T-cell (primary cell): ENCODE measurements at regions not wholly inside any gene's neighbourhood (a gene's known extent, or its start where the extent isn't known, plus 50 kb on each side); places are given as distances from the start of the nearest gene placed in this dataset.

Source experiments
- ATAC-seq, 4 experiments: fragments of 200-7000 bp in 3 of 4; fragments of 150-1000 bp in 1 of 4; cut with Tn5 transposase; replicated peaks in 1 of 4; 1 replicate in 3 of 4; 2 replicates in 1 of 4; pipeline ENCODE4 v1.10.0; 2021; ENCODE audit warnings: moderate library complexity in 3 of 4, mild to moderate bottlenecking in 2 of 4, moderate number of reproducible peaks in 1 of 4
- CTCF ChIA-PET, 2 donors: fragments of 300-600 bp; sonication (Branson Sonifier 250); formaldehyde crosslinking; loops; one replicate each; lab custom pipeline; 2022; ENCODE audit warnings: antibody characterized with exemption in 2 of 2; lab: Charles Lee
- POLR2A ChIA-PET, 2 donors: fragments of 300-600 bp; sonication (Branson Sonifier 250); formaldehyde crosslinking; loops; one replicate each; lab custom pipeline; 2022; ENCODE audit warnings: antibody characterized with exemption in 2 of 2; lab: Charles Lee
- DNase-seq, 35 experiments: peaks; one replicate each; pipeline versions ENCODE4 v3.0.0 to v3.0.0-alpha.2; 2013 to 2023
- H3K27ac ChIP-seq: one replicate; pipeline ENCODE4 v1.5.1; 2013; ENCODE audit warnings: low read length
- H3K27me3 ChIP-seq, 2 experiments: replicated peaks in 1 of 2; 1 replicate in 1 of 2; 2 replicates in 1 of 2; pipeline versions ENCODE4 v1.6.1 to v1.7.0; 2013; ENCODE audit warnings: low read length in 1 of 2, mixed read lengths in 1 of 2; ENCODE audit not compliant: control insufficient read depth in 2 of 2, insufficient read depth in 2 of 2; ENCODE audit errors: extremely low read depth in 1 of 2
- H3K36me3 ChIP-seq, 2 donors: 1 replicate in 1 of 2; 2 replicates in 1 of 2; pipeline versions ENCODE4 v1.6.1 to v1.7.0; 2013; ENCODE audit warnings: low read length in 1 of 2; ENCODE audit not compliant: control insufficient read depth in 2 of 2, insufficient read depth in 1 of 2; ENCODE audit errors: extremely low read depth in 1 of 2
- H3K4me1 ChIP-seq, 2 experiments: 1 replicate in 1 of 2; 2 replicates in 1 of 2; pipeline versions ENCODE4 v1.6.1 to v1.7.0; 2013; ENCODE audit warnings: low read length in 2 of 2, mixed read lengths in 1 of 2; ENCODE audit not compliant: insufficient read depth in 2 of 2, control insufficient read depth in 1 of 2; ENCODE audit errors: extremely low read depth in 1 of 2
- H3K4me3 ChIP-seq, 2 donors: 1 replicate in 1 of 2; 2 replicates in 1 of 2; pipeline versions ENCODE4 v1.5.1 to v1.7.0; 2013; ENCODE audit warnings: mild to moderate bottlenecking in 2 of 2, low read length in 1 of 2, moderate library complexity in 1 of 2; ENCODE audit not compliant: control insufficient read depth in 1 of 2; ENCODE audit errors: extremely low read depth in 1 of 2
- H3K9me3 ChIP-seq: 2 replicates; pipeline ENCODE4 v1.7.0; 2013
- H3K27ac Mint-ChIP-seq, 2 donors: one replicate each; pipeline ENCODE4 v1.8.0; 2020 to 2021; ENCODE audit warnings: mild to moderate bottlenecking in 2 of 2, mixed read lengths in 2 of 2
- H3K27me3 Mint-ChIP-seq, 2 donors: one replicate each; pipeline ENCODE4 v1.8.0; 2021 to 2022; ENCODE audit warnings: mixed read lengths in 2 of 2
- H3K36me3 Mint-ChIP-seq: one replicate; pipeline ENCODE4 v1.8.0; 2021; ENCODE audit warnings: mixed read lengths
- H3K4me1 Mint-ChIP-seq, 3 donors: one replicate each; pipeline ENCODE4 v1.8.0; 2020 to 2022; ENCODE audit warnings: mixed read lengths in 3 of 3, mild to moderate bottlenecking in 1 of 3
- H3K4me3 Mint-ChIP-seq, 3 donors: one replicate each; pipeline ENCODE4 v1.8.0; 2020 to 2022; ENCODE audit warnings: mild to moderate bottlenecking in 3 of 3, mixed read lengths in 3 of 3, moderate library complexity in 3 of 3
- H3K9me3 Mint-ChIP-seq, 3 donors: one replicate each; pipeline ENCODE4 v1.8.0; 2020 to 2022; ENCODE audit warnings: mixed read lengths in 3 of 3
- WGBS: methylation state at CpG from one replicate; pipeline ENCODE4 v1.1.5; 2013; ENCODE audit warnings: missing lambda C conversion rate; ENCODE audit not compliant: insufficient coverage; 5-methylcytosine and 5-hydroxymethylcytosine counted together

DNA sequence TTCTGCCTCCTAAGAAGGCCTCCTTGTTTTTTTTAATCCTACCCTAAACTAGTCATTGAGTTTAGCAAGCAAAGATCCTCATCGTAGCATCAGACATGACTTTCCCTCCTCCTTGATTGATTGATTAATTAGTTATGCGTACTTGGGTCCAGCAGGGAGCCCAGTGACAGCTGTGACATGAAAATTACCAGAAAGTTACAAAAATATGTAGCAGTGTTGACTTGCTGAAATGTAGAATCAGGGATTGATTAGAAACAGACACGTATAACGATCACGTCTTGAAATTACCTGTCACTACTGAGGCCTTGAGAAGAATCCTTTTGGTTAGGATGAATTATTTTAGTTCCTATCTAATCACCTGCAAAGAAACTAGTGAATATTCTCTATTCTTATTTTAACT lies 167.4 kb upstream of the MPPED2 start:
- Mint-ChIP-seq H3K27ac (no peak overlapping the region), H3K27me3 (no peaks in the 10 kb centered on the region), H3K4me3 (no peak overlapping the region), H3K4me1 (no peaks in the 10 kb centered on the region), H3K9me3 (peaks cover 0 to 9% (median 4%) of the 10 kb centered on the region in 3 donors), H3K36me3 (no peaks in the 10 kb centered on the region)
- CTCF ChIA-PET = no interaction called here
- Histone ChIP-seq H3K27me3 (no peaks in the 10 kb centered on the region), H3K27ac (no peak overlapping the region), H3K4me3 (no peak overlapping the region), H3K9me3 (no peaks in the 10 kb centered on the region), H3K4me1 (no peaks in the 10 kb centered on the region), H3K36me3 (no peaks in the 10 kb centered on the region)
- POLR2A ChIA-PET = no interaction called here
- no peak for DNase-seq
- no peak for ATAC-seq
- WGBS = no CpG with 5 or more reads among the region's 5 CpGs

DNA sequence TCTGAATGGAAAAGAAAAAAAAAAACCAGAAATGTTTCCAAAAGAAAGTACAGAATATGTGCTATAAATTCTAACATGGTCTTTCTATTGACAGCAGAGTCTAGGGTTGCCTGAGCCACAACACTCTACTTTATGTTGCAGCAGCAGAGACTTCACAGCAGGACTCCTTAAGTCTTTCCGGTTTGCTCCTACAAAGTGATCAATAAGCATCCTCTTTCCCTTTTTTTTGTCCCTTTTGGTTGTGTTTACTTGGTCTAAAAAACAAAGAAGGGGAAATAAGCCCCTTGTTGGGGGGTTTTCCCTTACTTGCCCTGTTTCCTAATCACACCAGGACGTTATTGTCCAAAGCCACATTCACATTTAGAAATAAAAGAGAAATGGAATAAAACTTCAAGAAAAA lies 163.1 kb upstream of the MPPED2 start:
- Histone ChIP-seq H3K27me3 (no peaks in the 10 kb centered on the region), H3K4me3 (no peak overlapping the region), H3K36me3 (no peaks in the 10 kb centered on the region), H3K27ac (no peak overlapping the region), H3K4me1 (no peaks in the 10 kb centered on the region), H3K9me3 (no peaks in the 10 kb centered on the region)
- ChIA-PET CTCF (no interaction called here), POLR2A (no interaction called here)
- no peak for ATAC-seq
- Mint-ChIP-seq H3K27ac (no peak overlapping the region), H3K4me3 (no peak overlapping the region), H3K36me3 (no peaks in the 10 kb centered on the region), H3K4me1 (no peaks in the 10 kb centered on the region), H3K9me3 (peaks cover 0 to 8% (median 3%) of the 10 kb centered on the region in 3 donors), H3K27me3 (no peaks in the 10 kb centered on the region)
- no peak for DNase-seq
- no CpG with 5 or more reads among the region's 2 CpGs for WGBS

DNA sequence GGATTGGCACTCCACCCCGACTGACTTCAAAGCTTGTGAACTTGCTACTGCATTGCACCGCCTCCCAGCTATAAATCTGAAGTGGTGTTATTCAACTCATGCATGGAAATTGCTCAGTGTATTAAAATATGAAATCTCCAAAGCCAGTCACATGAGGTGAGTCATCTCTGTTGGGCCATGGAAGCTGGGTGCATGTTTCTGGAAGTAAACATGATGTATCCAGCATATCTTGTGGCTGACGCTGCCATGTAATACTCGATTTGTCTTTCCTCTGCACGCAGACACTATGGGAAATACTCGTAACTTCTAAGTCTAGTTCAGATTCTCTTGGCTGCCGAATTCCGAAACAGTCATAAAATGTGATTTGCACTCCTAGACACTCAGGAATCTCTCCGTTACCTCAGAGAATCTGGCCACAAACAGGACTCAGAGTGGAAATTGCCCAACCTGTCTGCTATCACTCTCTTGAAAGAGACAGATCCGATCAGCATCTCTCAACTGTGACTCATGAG lies 154.9 kb upstream of the MPPED2 start:
- Histone ChIP-seq H3K36me3 (no peaks in the 10 kb centered on the region), H3K4me1 (no peaks in the 10 kb centered on the region), H3K4me3 (no peak overlapping the region), H3K27me3 (no peaks in the 10 kb centered on the region), H3K9me3 (no peaks in the 10 kb centered on the region), H3K27ac (no peak overlapping the region)
- Mint-ChIP-seq H3K4me1 (no peaks in the 10 kb centered on the region), H3K27ac (no peak overlapping the region), H3K4me3 (no peak overlapping the region), H3K27me3 (no peaks in the 10 kb centered on the region), H3K9me3 (peaks cover 0 to 18% (median 0%) of the 10 kb centered on the region in 3 donors), H3K36me3 (no peaks in the 10 kb centered on the region)
- DNase-seq (no peak), ATAC-seq (no peak)
- CTCF ChIA-PET = no interaction called here
- WGBS = 81% methylated on average over 9 of the region's 10 CpGs
- POLR2A ChIA-PET = no interaction called here

DNA sequence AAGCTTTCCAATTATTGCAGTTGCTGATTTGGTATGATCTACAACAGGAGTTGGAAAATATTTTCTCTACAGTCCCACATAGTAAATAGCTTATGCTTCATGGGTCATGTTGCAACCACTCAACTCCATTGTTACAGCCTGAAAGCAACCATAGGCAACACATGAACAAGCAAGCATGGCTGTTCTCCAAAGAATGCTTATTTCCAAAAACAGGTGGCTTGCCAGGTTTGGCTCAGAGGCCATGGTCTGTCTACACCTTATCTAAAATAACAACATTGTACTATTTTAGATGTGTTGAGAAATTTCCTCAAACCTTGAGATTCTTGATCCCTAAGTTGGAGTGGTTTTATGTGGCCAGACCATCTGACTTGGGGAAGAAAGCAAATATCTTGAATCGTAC lies 153.9 kb upstream of the MPPED2 start:
- H3K27me3 Mint-ChIP-seq = no peaks in the 10 kb centered on the region

DNA sequence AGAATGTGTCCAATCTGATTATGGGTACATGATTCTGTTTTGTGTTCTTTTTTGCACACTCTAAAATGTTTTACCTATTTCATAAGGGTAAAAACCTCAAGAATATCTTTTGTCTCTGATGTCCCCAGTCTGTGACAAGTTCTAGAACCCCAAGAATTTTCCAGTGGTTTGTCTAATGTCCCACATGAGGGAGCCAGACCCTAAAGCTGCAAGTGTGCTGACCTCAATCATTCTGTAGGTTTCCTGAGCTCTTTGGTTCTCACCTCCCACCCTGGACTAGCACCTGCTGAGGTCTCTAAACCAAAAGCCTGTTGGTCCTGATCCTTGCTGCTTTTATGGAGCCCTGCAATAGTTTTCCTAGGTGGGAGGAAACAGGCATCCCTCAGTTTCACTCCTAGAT lies 149.8 kb upstream of the MPPED2 start:
- Histone ChIP-seq H3K36me3 (no peaks in the 10 kb centered on the region), H3K27ac (no peak overlapping the region), H3K27me3 (no peaks in the 10 kb centered on the region), H3K4me1 (no peaks in the 10 kb centered on the region), H3K9me3 (no peaks in the 10 kb centered on the region), H3K4me3 (no peak overlapping the region)
- Mint-ChIP-seq H3K36me3 (no peaks in the 10 kb centered on the region), H3K9me3 (peaks cover 0 to 18% (median 0%) of the 10 kb centered on the region in 3 donors), H3K27ac (no peak overlapping the region), H3K4me3 (no peak overlapping the region), H3K27me3 (no peaks in the 10 kb centered on the region), H3K4me1 (no peaks in the 10 kb centered on the region)
- ChIA-PET POLR2A (interaction anchor here in 1 of 2 donors (0.6 kb wide), 1 partner anchor 177 kb away, joined by 6 read pairs; no protein-coding TSS in a partner anchor), CTCF (no interaction called here)
- DNase-seq = no peak
- ATAC-seq = no peak

More for the DNA sequence above, 153.9 kb upstream of the MPPED2 start:
- Mint-ChIP-seq H3K27ac (no peak overlapping the region), H3K4me3 (no peak overlapping the region), H3K9me3 (peaks cover 0 to 18% (median 0%) of the 10 kb centered on the region in 3 donors), H3K36me3 (no peaks in the 10 kb centered on the region), H3K4me1 (no peaks in the 10 kb centered on the region)
- DNase-seq (no peak), ATAC-seq (no peak)
- no CpG with 5 or more reads among the region's 1 CpG for WGBS
- Histone ChIP-seq H3K27me3 (no peaks in the 10 kb centered on the region), H3K27ac (no peak overlapping the region), H3K4me3 (no peak overlapping the region), H3K9me3 (no peaks in the 10 kb centered on the region), H3K4me1 (no peaks in the 10 kb centered on the region), H3K36me3 (no peaks in the 10 kb centered on the region)
- ChIA-PET POLR2A (no interaction called here), CTCF (no interaction called here)

DNA sequence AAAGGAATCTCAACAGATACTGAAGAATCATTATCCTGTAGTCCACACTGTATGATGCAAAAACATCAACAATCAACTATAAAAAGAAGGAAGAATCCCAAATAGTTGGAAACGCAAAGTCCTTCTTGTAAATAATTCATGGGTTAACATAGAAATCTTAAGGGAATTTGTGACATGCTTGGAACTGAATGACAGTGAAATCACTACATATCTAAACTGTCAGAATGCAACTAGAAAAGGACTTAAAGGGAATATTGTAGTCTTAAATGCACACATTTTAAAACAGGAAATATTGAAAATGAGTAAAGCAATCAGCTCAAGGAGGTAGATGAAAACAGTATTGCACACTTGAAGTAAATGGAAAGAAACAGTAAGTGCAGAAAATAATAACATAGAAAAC lies 147.6 kb upstream of the MPPED2 start:
- Mint-ChIP-seq H3K4me1 (no peaks in the 10 kb centered on the region), H3K9me3 (peaks cover 0 to 8% (median 0%) of the 10 kb centered on the region in 3 donors), H3K36me3 (no peaks in the 10 kb centered on the region), H3K27me3 (peaks cover 0 to 3% of the 10 kb centered on the region in 2 donors), H3K4me3 (no peak overlapping the region), H3K27ac (no peak overlapping the region)
- POLR2A ChIA-PET = no interaction called here
- WGBS = no CpG with 5 or more reads among the region's 1 CpG
- Histone ChIP-seq H3K4me3 (no peak overlapping the region), H3K9me3 (no peaks in the 10 kb centered on the region), H3K27me3 (no peaks in the 10 kb centered on the region), H3K27ac (no peak overlapping the region), H3K36me3 (no peaks in the 10 kb centered on the region), H3K4me1 (no peaks in the 10 kb centered on the region)
- ATAC-seq (no peak), DNase-seq (no peak)
- CTCF ChIA-PET = no interaction called here

DNA sequence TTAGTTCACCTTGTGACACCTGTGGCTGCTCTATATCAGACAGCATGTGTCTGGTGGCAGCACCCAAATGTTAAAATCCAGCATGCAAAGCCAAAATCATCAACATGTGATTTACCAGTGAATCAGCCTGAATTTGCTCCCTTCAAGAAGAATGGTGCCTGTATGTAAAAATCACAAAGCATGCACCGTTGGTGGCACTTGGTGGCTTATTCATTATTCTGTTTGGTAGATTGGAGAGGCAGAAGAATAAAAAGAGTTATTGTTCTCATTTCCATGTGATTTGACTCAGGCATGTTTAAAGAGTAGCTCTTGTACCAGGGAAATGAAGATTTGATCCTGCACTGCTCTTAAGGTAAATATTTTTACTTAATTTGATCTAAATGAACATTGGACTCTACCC lies 143.9 kb upstream of the MPPED2 start:
- Mint-ChIP-seq H3K4me1 (no peaks in the 10 kb centered on the region), H3K9me3 (no peaks in the 10 kb centered on the region), H3K27ac (no peak overlapping the region), H3K36me3 (no peaks in the 10 kb centered on the region), H3K27me3 (peaks cover 0 to 3% of the 10 kb centered on the region in 2 donors), H3K4me3 (no peak overlapping the region)
- no peak overlapping the region for H3K27ac ChIP-seq
- H3K4me1 ChIP-seq = no peaks in the 10 kb centered on the region
- no peak for ATAC-seq
- no peaks in the 10 kb centered on the region for H3K9me3 ChIP-seq
- no peak overlapping the region for H3K4me3 ChIP-seq
- H3K27me3 ChIP-seq = no peaks in the 10 kb centered on the region
- CTCF ChIA-PET = no interaction called here
- no peak for DNase-seq
- no peaks in the 10 kb centered on the region for H3K36me3 ChIP-seq
- WGBS = no CpG with 5 or more reads among the region's 1 CpG
- POLR2A ChIA-PET = no interaction called here
